ENCODE measurements at regions not wholly inside any gene's neighbourhood (a gene's known extent, or its start where the extent isn't known, plus 50 kb on each side); places are given as distances from the start of the nearest gene placed in this dataset.
"Not testable (repeated sequence)": the region's sequence is repeated elsewhere in the genome, so short reads cannot be mapped to it uniquely, and the experiment has no call there.

DNA sequence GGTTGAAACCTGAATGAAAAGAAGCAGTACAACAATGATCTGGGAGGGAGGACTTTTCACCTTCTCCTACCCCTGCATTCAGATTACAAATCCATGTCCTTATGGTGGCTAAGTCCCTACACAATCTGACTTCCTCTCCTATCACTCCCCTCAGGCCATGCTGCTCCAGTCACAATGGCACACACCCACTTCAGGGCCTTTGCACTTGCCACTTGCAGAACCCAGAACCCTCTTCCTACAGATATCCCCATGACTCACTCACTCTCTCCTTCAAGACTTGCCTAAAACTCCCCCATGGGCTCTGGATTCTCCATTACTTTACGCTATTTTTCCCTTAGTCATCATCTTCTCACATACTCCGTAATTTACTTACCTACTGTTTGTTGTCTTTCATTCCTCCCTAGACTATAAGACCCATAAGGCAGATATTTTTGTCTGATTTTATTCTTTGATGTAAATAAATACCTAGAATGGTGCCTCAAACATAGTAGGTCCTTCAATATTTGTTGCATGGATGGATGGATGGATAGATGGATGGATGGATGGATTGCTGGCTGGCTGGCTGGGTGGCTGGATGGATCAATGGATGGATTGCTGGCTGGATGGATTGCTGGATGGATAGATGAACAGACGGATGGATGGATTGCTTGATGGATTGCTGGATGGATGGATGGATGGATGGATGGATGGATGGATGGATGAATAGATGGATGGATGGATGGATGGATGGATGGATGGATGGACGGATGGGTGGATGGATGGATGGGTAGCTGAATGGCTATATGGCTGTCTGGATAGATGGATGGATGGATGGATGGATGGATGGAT lies 94.7 kb upstream of the NAV2 start:
- DNase-seq (no peak), ATAC-seq (no peak)
- no peaks in the 10 kb centered on the region for H3K36me3 Mint-ChIP-seq (ENCODE audit: low read depth)
- no peak overlapping the region for H3K4me3 Mint-ChIP-seq
- peaks cover 6% of the 10 kb centered on the region for H3K27me3 Mint-ChIP-seq
- H3K4me1 Mint-ChIP-seq = no peaks in the 10 kb centered on the region
- no peaks in the 10 kb centered on the region for H3K9me3 Mint-ChIP-seq (ENCODE audit: low read depth)
- H3K27ac Mint-ChIP-seq = no peak overlapping the region
- ChIA-PET POLR2A (no interaction called here), CTCF (no interaction called here)
- intact Hi-C loops (cut with DNase I, micrococcal nuclease) = no loop called here

DNA sequence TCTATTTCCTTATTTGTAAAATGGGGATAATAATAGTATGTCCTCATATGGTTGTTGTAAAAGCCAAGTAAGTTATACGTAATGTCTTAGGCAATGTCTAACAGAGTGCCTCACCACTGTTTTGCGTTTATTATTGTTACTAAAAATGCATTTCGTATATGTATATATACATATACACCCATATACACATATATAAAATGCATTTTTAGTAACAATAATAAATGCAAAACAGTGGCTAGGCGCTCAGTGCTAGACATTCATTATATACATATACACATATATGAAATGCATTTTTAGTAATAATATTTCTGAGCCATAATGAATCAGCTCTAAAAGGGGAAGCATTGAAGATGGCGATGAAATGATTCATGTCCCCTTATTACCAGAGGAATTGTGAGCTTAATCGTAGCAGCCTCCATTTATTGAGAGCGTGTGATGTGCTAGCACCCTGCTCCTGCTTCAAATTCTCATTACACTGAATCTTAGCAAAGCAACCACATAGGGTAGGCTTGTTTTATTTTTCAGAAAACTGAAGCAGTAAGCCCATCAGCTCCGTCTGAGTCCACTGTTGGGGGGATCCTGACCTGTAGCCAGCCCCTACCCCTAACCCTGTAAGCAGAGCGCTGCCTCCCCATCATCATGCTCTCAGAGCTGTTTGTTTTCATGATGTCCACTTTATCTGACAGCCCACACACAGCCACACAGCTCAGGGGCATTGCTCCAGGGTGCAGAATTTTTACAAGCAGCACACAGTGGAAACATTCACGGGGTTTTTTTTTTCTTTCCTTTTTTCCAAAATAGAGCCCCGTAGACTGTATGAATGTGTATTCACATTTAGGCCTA lies 97.1 kb upstream of the NAV2 start:
- no peak for ATAC-seq
- H3K4me1 Mint-ChIP-seq = no peaks in the 10 kb centered on the region

DNA sequence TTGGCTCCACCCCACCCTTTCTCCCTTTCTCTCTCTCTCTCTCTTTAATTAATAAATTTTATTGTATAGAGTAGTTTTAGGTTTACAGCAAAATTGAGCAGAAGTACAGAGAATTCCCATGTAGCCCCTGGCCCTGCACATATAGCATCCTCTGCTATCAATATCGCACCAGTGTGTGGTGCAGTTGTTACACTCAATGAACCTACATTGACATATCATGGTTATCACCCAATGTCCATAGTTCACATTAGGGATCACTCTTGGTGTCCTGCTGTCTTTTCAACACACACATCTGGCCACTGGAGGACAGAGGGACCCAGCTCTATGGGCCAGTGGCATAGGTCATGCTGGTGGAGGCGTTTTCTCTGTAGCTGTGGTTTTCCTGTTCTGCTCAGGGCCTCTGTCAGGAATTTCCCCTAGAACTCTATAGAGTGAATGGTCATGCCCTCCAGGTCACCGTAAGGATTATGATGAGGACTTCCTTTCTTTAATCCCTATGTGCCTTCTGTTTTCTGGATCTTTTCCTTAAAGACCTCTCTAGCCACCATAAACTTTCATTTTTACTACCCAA lies 98.2 kb upstream of the NAV2 start:
- H3K27ac Mint-ChIP-seq = no peak overlapping the region
- H3K36me3 Mint-ChIP-seq (ENCODE audit: low read depth) = no peaks in the 10 kb centered on the region
- intact Hi-C loops (cut with DNase I, micrococcal nuclease) = no loop called here
- ChIA-PET POLR2A (no interaction called here), CTCF (no interaction called here)
- peaks cover 6% of the 10 kb centered on the region for H3K27me3 Mint-ChIP-seq
- no peak overlapping the region for H3K4me3 Mint-ChIP-seq
- no peak for DNase-seq
- ATAC-seq = no peak
- H3K4me1 Mint-ChIP-seq = no peaks in the 10 kb centered on the region
- H3K9me3 Mint-ChIP-seq (ENCODE audit: low read depth) = peaks cover 10% of the 10 kb centered on the region

More for the DNA sequence above, 97.1 kb upstream of the NAV2 start:
- ChIA-PET POLR2A (no interaction called here), CTCF (interaction anchor here (0.6 to 1.2 kb wide), 2 partner anchors 154 to 356 kb away, joined by 3 to 4 read pairs; no protein-coding TSS in a partner anchor)
- peaks cover 7% of the 10 kb centered on the region for H3K9me3 Mint-ChIP-seq (ENCODE audit: low read depth)
- H3K27me3 Mint-ChIP-seq = peaks cover 4% of the 10 kb centered on the region
- H3K36me3 Mint-ChIP-seq (ENCODE audit: low read depth) = no peaks in the 10 kb centered on the region
- intact Hi-C loops (cut with DNase I, micrococcal nuclease) = no loop called here
- H3K4me3 Mint-ChIP-seq = no peak overlapping the region
- no peak for DNase-seq
- H3K27ac Mint-ChIP-seq = no peak overlapping the region

DNA sequence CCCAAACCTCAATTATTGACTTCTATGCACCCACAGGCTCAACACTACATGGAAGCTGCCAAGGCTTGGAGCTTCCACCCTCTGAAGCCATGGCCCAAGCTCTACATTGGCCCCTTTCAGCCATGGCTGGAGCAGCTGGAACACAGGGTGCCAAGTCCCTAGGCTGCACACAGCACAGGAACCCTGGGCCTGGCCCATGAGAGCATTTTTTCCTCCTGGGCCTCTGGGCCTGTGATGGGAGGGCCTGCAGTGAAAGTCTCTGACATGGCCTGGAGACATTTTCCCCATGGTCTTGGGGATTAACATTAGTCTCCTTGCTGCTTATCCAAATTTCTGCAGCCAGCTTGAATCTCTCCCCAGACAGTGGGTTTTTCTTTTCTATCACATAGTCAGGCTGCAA lies 100.6 kb upstream of the NAV2 start:
- ATAC-seq; intact Hi-C loops (cut with DNase I, micrococcal nuclease); DNase-seq; H3K9me3 Mint-ChIP-seq (ENCODE audit: low read depth); CTCF ChIA-PET; H3K4me1 Mint-ChIP-seq; H3K27ac Mint-ChIP-seq; H3K4me3 Mint-ChIP-seq; POLR2A ChIA-PET; H3K36me3 Mint-ChIP-seq (ENCODE audit: low read depth): not testable (repeated sequence)
- peaks cover 14% of the 10 kb centered on the region for H3K27me3 Mint-ChIP-seq

DNA sequence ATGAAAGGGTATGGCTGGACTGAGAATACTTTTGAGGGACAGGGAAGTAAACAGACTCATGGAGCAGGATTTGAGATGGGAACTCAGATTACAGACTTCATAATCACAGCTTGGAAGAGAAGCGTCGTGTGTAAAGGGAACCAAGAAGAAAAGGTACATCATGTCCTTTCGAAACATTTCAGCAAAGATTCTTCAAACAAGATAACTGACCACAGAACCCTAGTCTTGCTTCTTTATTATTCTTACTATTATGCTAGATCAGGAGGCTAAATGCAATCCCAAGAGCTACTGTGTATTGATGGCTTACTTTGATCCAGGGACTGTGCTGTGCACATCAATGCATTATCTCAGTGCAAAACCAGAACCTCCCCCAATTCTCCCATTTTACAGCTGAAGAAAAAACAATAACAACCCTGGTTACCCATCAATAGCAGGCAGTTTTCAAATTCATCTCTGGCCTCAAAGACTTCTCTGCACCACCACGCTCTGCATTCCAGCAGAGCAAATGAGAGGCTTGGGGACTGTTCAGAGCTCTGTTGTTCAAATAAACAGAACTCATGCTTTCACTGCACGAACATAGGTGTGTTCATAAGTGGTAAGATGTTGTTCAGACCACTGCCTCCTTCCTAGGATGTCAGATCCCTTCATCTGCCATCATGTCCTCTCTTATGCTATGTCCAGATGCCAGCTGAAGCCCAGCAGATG lies 104.8 kb upstream of the NAV2 start:
- CTCF ChIA-PET = interaction anchor here (0.6 to 1.7 kb wide), 2 partner anchors 55 to 339 kb away, joined by 3 to 4 read pairs; no protein-coding TSS in a partner anchor
- H3K36me3 Mint-ChIP-seq (ENCODE audit: low read depth) = no peaks in the 10 kb centered on the region
- H3K27ac Mint-ChIP-seq = no peak overlapping the region
- intact Hi-C loops (cut with DNase I, micrococcal nuclease) = no loop called here
- H3K4me1 Mint-ChIP-seq = no peaks in the 10 kb centered on the region
- ATAC-seq (no peak), DNase-seq (no peak)
- peaks cover 18% of the 10 kb centered on the region for H3K27me3 Mint-ChIP-seq
- peaks cover 10% of the 10 kb centered on the region for H3K9me3 Mint-ChIP-seq (ENCODE audit: low read depth)
- no peak overlapping the region for H3K4me3 Mint-ChIP-seq
- POLR2A ChIA-PET = no interaction called here

DNA sequence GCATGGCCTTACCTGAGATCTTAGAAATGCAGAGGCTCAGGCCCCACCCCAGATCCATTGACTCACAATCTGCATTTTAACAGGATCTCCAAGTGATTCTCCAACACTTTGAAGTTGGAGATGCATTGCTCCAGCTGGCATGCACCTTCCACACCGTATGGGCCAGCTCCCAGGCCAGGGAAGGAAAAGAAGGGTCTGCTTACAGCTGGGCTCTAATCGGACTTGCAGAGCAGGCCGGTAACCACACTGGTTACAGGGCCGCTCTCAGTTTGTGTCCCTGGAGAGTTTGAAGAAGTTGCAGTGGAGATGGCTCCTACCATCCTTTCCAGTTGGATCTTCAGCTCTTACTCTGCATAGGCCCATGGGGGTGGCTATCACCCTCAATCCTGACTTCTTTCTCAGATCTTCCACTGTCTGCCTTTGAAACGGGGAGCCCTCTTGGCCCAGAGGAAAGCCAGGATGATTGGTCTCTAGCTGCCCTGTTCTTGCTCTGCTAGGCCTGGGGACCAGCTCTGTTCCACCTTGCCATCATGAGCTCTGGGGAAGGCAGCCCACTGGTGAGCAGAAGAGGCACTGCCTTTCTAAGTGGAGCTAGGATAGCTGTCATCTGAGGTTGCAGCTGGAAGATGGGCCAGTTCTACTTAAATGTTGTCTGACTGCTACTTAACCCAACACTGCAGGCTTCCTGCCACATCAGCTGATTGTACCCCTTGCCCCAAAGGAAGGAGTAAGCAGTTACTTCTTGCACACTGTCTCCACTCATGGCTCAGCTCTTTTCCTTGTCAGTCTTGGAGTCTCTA lies 105.6 kb upstream of the NAV2 start:
- Mint-ChIP-seq H3K27me3 (peaks cover 20% of the 10 kb centered on the region), H3K9me3 (ENCODE audit: low read depth) (peaks cover 4% of the 10 kb centered on the region), H3K36me3 (ENCODE audit: low read depth) (no peaks in the 10 kb centered on the region), H3K4me3 (no peak overlapping the region), H3K4me1 (no peaks in the 10 kb centered on the region), H3K27ac (no peak overlapping the region)
- ChIA-PET CTCF (interaction anchor here (0.6 to 1.7 kb wide), 2 partner anchors 54 to 340 kb away, joined by 3 to 4 read pairs; no protein-coding TSS in a partner anchor), POLR2A (no interaction called here)
- ATAC-seq (no peak), DNase-seq (no peak)
- intact Hi-C loops (cut with DNase I, micrococcal nuclease) = no loop called here

DNA sequence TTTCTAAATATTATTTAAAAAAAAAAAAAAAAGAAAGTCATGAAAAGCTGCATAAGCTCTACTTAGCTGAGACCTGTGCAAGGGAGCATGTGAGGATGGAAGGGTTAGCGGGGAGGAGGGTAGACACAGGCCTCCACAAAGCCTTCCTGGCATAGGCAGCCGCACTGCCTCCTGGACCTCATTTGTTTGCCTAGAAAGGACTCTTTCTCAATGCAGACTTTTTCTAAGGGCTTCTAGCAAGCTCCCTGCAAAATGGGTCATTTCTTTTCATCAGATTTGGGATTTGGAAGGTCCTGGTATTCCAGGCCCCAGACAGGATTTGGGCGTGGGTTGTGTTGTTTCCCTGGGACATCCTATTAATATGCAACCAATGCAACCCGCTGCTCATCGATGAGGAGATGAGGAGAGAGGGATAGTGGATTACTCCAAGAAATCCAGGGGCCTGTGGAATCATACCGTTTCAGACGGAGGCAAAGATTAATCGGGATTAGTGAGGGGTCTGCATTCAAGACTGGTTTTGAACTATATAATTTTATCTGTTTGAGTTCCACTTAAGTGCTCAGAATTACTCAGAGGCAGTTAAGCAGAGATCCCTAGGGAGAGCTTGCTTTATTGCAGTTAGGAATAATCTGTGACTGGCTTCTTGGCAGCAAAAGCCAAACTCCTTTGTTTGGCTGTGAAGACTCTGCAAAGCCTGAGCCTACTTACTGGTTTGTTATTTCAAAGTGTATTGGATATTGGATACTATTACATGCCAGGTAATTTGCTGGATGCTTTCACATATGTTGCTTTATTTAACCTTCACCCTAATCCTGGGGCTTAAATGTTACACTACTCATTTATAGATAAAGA lies 106.9 kb upstream of the NAV2 start:
- POLR2A ChIA-PET = no interaction called here
- H3K4me3 Mint-ChIP-seq = no peak overlapping the region
- H3K27ac Mint-ChIP-seq = no peak overlapping the region
- H3K4me1 Mint-ChIP-seq = no peaks in the 10 kb centered on the region
- no peaks in the 10 kb centered on the region for H3K36me3 Mint-ChIP-seq (ENCODE audit: low read depth)
- CTCF ChIA-PET = interaction anchor here (0.7 kb wide), 1 partner anchor 233 kb away, joined by 3 read pairs; no protein-coding TSS in a partner anchor
- ATAC-seq = no peak
- DNase-seq = no peak
- H3K27me3 Mint-ChIP-seq = peaks cover 19% of the 10 kb centered on the region
- intact Hi-C loops (cut with DNase I, micrococcal nuclease) = no loop called here
- H3K9me3 Mint-ChIP-seq (ENCODE audit: low read depth) = peaks cover 4% of the 10 kb centered on the region

DNA sequence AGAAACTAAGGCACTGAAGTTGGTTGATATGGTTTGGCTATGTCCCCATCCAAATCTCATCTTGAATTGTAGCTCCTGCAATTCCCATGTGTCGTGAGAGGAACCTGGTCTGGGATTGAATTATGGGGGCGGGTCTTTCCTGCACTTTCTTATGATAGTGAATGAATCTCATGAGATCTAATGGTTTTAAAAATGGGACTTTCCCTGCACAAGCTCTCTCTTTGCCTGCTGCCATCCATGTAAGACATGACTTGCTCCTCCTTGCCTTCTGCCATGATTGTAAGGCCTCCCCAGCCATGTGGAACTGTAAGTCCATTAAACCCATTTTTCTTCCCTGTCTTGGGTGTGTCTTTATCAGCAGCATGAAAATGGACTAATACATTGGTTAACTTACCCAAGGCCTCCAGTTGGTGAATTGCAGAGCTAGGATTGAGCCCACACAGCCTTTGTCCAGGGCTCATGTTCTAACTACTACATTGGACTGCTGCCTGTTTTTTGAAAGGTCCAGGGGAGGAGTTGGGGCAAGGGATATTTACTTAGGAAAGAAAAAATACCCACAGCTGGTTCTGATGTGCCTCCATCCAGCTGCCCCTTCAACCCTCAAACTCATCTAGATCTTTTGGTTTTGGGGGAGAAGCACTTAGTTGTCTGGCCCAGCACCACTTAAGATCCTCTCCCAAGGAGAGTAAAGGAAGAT lies 107.8 kb upstream of the NAV2 start:
- CTCF ChIA-PET = interaction anchor here (0.7 kb wide), 2 partner anchors 40 to 234 kb away, joined by 3 read pairs; no protein-coding TSS in a partner anchor
- H3K27ac Mint-ChIP-seq = no peak overlapping the region
- H3K4me3 Mint-ChIP-seq = no peak overlapping the region
- no peaks in the 10 kb centered on the region for H3K36me3 Mint-ChIP-seq (ENCODE audit: low read depth)
- no peak for ATAC-seq
- H3K4me1 Mint-ChIP-seq = no peaks in the 10 kb centered on the region
- POLR2A ChIA-PET = no interaction called here
- no peak for DNase-seq
- peaks cover 14% of the 10 kb centered on the region for H3K27me3 Mint-ChIP-seq
- intact Hi-C loops (cut with DNase I, micrococcal nuclease) = no loop called here
- no peaks in the 10 kb centered on the region for H3K9me3 Mint-ChIP-seq (ENCODE audit: low read depth)

DNA sequence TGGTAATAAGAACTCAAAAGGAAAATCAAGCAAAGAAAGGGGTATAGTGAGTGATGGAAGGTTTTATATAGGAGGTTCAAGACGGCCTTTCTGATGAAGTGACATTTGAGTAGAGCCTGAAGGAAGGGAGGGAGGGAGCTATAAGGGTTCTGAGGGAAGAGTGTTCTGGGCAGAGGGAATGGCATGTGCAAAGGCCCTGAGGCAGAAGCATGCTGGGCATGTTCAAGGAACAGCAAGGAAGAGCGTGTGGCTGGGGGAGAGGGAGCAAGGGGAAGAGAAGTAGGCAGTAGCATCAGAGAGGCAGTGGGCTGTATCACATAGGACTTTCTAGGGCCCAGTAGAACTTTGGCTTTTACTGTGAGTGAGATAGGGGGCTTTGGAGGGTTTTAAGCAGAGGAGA lies 108.9 kb upstream of the NAV2 start:
- Mint-ChIP-seq H3K9me3 (ENCODE audit: low read depth) (no peaks in the 10 kb centered on the region), H3K4me3 (no peak overlapping the region), H3K36me3 (ENCODE audit: low read depth) (no peaks in the 10 kb centered on the region), H3K27me3 (peaks cover 11% of the 10 kb centered on the region), H3K27ac (no peak overlapping the region), H3K4me1 (no peaks in the 10 kb centered on the region)
- no peak for DNase-seq
- no peak for ATAC-seq
- POLR2A ChIA-PET = no interaction called here
- intact Hi-C loops (cut with DNase I, micrococcal nuclease) = no loop called here
- CTCF ChIA-PET = no interaction called here

DNA sequence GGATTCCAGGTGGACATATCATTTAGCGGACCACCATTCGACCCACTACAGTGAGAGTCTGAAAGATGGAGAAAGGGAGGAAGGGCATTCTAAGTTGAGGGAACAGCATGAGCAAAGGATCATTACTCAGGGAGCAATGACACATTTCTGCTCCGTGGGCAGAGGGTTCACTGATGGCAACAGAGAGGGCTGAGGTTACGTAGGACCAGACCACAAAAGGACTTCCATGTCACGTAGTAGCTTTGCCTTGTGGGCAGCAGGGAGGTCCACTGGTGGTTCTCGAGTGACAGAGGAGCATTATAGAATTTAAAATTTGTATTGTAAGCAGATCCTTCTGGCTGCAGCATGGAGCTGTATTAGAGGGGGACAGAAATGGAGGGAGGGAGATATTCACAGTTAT lies 109.7 kb upstream of the NAV2 start:
- POLR2A ChIA-PET = no interaction called here
- ATAC-seq = no peak

More for the DNA sequence above, 109.7 kb upstream of the NAV2 start:
- Mint-ChIP-seq H3K27ac (no peak overlapping the region), H3K4me1 (no peaks in the 10 kb centered on the region), H3K36me3 (ENCODE audit: low read depth) (no peaks in the 10 kb centered on the region), H3K9me3 (ENCODE audit: low read depth) (no peaks in the 10 kb centered on the region), H3K4me3 (no peak overlapping the region), H3K27me3 (peaks cover 9% of the 10 kb centered on the region)
- intact Hi-C loops (cut with DNase I, micrococcal nuclease) = no loop called here
- DNase-seq = no peak
- CTCF ChIA-PET = no interaction called here

Measured in activated CD4-positive, alpha-beta T cell treated with anti-CD3 and anti-CD28 coated beads for 36 hours (primary cell).